ENCODE measurements at regions not wholly inside any gene's neighbourhood (a gene's known extent, or its start where the extent isn't known, plus 50 kb on each side); places are given as distances from the start of the nearest gene placed in this dataset.

GRCh38 chr3:3699407-3699806 lies 99.8 kb upstream of the LRRN1 start:
- H3K27ac ChIP-seq (ENCODE audit: low read depth, low read length) = no peak overlapping the region

GRCh38 chr3:3696345-3696744 lies 102.9 kb upstream of the LRRN1 start:
- no peak for DNase-seq
- Histone ChIP-seq H3K4ac (ENCODE audit: low read depth, low read length) (no peak overlapping the region), H3K56ac (ENCODE audit: low read length) (no peak overlapping the region), H3K79me2 (ENCODE audit: control insufficient read depth, insufficient read depth, low read length) (no peaks in the 10 kb centered on the region), H3K18ac (ENCODE audit: low read length) (no peak overlapping the region), H3K27ac (ENCODE audit: low read depth, low read length) (no peak overlapping the region), H2AK5ac (ENCODE audit: low read length) (no peak overlapping the region), H3K4me2 (ENCODE audit: low read length) (no peak overlapping the region), H3K4me1 (ENCODE audit: control insufficient read depth, low read depth, low read length) (no peaks in the 10 kb centered on the region), H4K5ac (ENCODE audit: low read length) (no peak overlapping the region), H3K79me1 (ENCODE audit: low read length) (no peaks in the 10 kb centered on the region), H2BK5ac (ENCODE audit: low read length) (no peak overlapping the region), H3K23ac (ENCODE audit: low read length) (no peak overlapping the region), H2BK120ac (ENCODE audit: low read depth, low read length) (no peak overlapping the region), H4K8ac (ENCODE audit: low read depth, low read length) (no peak overlapping the region), H3K4me3 (ENCODE audit: low read length) (no peak overlapping the region), H3K36me3 (ENCODE audit: control insufficient read depth, insufficient read depth, low read length) (no peaks in the 10 kb centered on the region), H3K9ac (ENCODE audit: low read length) (no peak overlapping the region), H3K27me3 (ENCODE audit: insufficient read depth, low read length, poor library complexity) (no peaks in the 10 kb centered on the region), H2BK15ac (replicated peaks; ENCODE audit: low read depth) (no peak overlapping the region)
- WGBS (ENCODE audit: extremely low coverage, insufficient coverage, low lambda C conversion rate) = no CpG with 5 or more reads among the region's 5 CpGs

More at GRCh38 chr3:3699407-3699806, 99.8 kb upstream of the LRRN1 start:
- Histone ChIP-seq H3K79me1 (ENCODE audit: low read length) (no peaks in the 10 kb centered on the region), H3K9ac (ENCODE audit: low read length) (no peak overlapping the region), H2BK5ac (ENCODE audit: low read length) (no peak overlapping the region), H4K8ac (ENCODE audit: low read depth, low read length) (no peak overlapping the region), H3K23ac (ENCODE audit: low read length) (no peak overlapping the region), H3K4me1 (ENCODE audit: control insufficient read depth, low read depth, low read length) (no peaks in the 10 kb centered on the region), H4K5ac (ENCODE audit: low read length) (no peak overlapping the region), H3K4ac (ENCODE audit: low read depth, low read length) (no peak overlapping the region), H2BK15ac (replicated peaks; ENCODE audit: low read depth) (no peak overlapping the region), H3K36me3 (ENCODE audit: control insufficient read depth, insufficient read depth, low read length) (no peaks in the 10 kb centered on the region), H3K56ac (ENCODE audit: low read length) (no peak overlapping the region), H3K4me2 (ENCODE audit: low read length) (no peak overlapping the region), H3K18ac (ENCODE audit: low read length) (no peak overlapping the region), H2BK120ac (ENCODE audit: low read depth, low read length) (no peak overlapping the region), H3K27me3 (ENCODE audit: insufficient read depth, low read length, poor library complexity) (no peaks in the 10 kb centered on the region), H2AK5ac (ENCODE audit: low read length) (no peak overlapping the region), H3K4me3 (ENCODE audit: low read length) (no peak overlapping the region), H3K79me2 (ENCODE audit: control insufficient read depth, insufficient read depth, low read length) (no peaks in the 10 kb centered on the region)
- DNase-seq = no peak
- WGBS (ENCODE audit: extremely low coverage, insufficient coverage, low lambda C conversion rate) = no CpG with 5 or more reads among the region's 5 CpGs

DNA sequence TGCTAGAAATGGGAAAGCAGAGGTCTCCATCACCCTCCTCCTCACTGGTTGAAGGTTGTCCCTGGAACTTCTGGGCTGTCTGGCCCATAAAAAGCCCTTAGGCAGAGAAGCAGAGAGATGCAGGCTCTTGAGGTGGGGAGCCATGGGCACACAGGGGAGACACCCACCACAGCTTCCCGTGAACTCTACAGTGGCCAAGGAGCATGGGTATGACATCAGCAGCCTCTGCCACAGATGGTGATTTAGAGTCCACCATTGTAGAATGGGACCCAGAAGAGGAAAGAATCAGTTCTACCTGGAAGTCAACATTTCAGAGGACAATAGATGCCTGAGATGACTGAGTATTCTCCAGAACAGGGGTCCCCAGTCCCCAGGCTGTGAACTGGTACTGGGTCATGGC lies 105.6 kb upstream of the LRRN1 start:
- Histone ChIP-seq H3K27me3 (ENCODE audit: insufficient read depth, low read length, poor library complexity) (no peaks in the 10 kb centered on the region), H3K27ac (ENCODE audit: low read depth, low read length) (no peak overlapping the region), H2BK15ac (replicated peaks; ENCODE audit: low read depth) (no peak overlapping the region), H3K4me2 (ENCODE audit: low read length) (no peak overlapping the region), H2BK120ac (ENCODE audit: low read depth, low read length) (no peak overlapping the region), H4K5ac (ENCODE audit: low read length) (no peak overlapping the region), H3K79me1 (ENCODE audit: low read length) (no peaks in the 10 kb centered on the region), H3K4me3 (ENCODE audit: low read length) (no peak overlapping the region), H3K79me2 (ENCODE audit: control insufficient read depth, insufficient read depth, low read length) (no peaks in the 10 kb centered on the region), H3K18ac (ENCODE audit: low read length) (no peak overlapping the region), H4K8ac (ENCODE audit: low read depth, low read length) (no peak overlapping the region), H3K9ac (ENCODE audit: low read length) (no peak overlapping the region), H3K4ac (ENCODE audit: low read depth, low read length) (no peak overlapping the region), H3K56ac (ENCODE audit: low read length) (no peak overlapping the region), H3K4me1 (ENCODE audit: control insufficient read depth, low read depth, low read length) (no peaks in the 10 kb centered on the region), H3K36me3 (ENCODE audit: control insufficient read depth, insufficient read depth, low read length) (no peaks in the 10 kb centered on the region), H2BK5ac (ENCODE audit: low read length) (no peak overlapping the region), H2AK5ac (ENCODE audit: low read length) (no peak overlapping the region), H3K23ac (ENCODE audit: low read length) (no peak overlapping the region)
- DNase-seq = no peak
- no CpG with 5 or more reads among the region's 1 CpG for WGBS (ENCODE audit: extremely low coverage, insufficient coverage, low lambda C conversion rate)

GRCh38 chr3:3689601-3690375 lies 109.4 kb upstream of the LRRN1 start:
- DNase-seq = no peak
- no peaks in the 10 kb centered on the region for H3K79me2 ChIP-seq (ENCODE audit: control insufficient read depth, insufficient read depth, low read length)
- no peak overlapping the region for H3K27ac ChIP-seq (ENCODE audit: low read depth, low read length)
- no peak overlapping the region for H3K9ac ChIP-seq (ENCODE audit: low read length)
- H3K36me3 ChIP-seq (ENCODE audit: control insufficient read depth, insufficient read depth, low read length) = no peaks in the 10 kb centered on the region
- no peak overlapping the region for H4K8ac ChIP-seq (ENCODE audit: low read depth, low read length)
- H3K56ac ChIP-seq (ENCODE audit: low read length) = no peak overlapping the region
- H3K4me3 ChIP-seq (ENCODE audit: low read length) = no peak overlapping the region
- H2BK15ac ChIP-seq (replicated peaks; ENCODE audit: low read depth) = no peak overlapping the region
- WGBS (ENCODE audit: extremely low coverage, insufficient coverage, low lambda C conversion rate) = no CpG with 5 or more reads among the region's 2 CpGs
- no peak overlapping the region for H3K23ac ChIP-seq (ENCODE audit: low read length)
- no peak overlapping the region for H4K5ac ChIP-seq (ENCODE audit: low read length)
- H2AK5ac ChIP-seq (ENCODE audit: low read length) = no peak overlapping the region
- H3K27me3 ChIP-seq (ENCODE audit: insufficient read depth, low read length, poor library complexity) = no peaks in the 10 kb centered on the region
- no peak overlapping the region for H3K4me2 ChIP-seq (ENCODE audit: low read length)
- H2BK120ac ChIP-seq (ENCODE audit: low read depth, low read length) = no peak overlapping the region
- H3K4me1 ChIP-seq (ENCODE audit: control insufficient read depth, low read depth, low read length) = no peaks in the 10 kb centered on the region
- H3K4ac ChIP-seq (ENCODE audit: low read depth, low read length) = no peak overlapping the region
- no peak overlapping the region for H3K18ac ChIP-seq (ENCODE audit: low read length)
- no peak overlapping the region for H2BK5ac ChIP-seq (ENCODE audit: low read length)
- H3K79me1 ChIP-seq (ENCODE audit: low read length) = no peaks in the 10 kb centered on the region

- Histone ChIP-seq H2AK5ac (ENCODE audit: low read length) (no peak overlapping the region), H3K9ac (ENCODE audit: low read length) (no peak overlapping the region), H3K79me1 (ENCODE audit: low read length) (no peaks in the 10 kb centered on the region), H4K8ac (ENCODE audit: low read depth, low read length) (no peak overlapping the region), H3K23ac (ENCODE audit: low read length) (no peak overlapping the region), H3K27ac (ENCODE audit: low read depth, low read length) (no peak overlapping the region), H3K27me3 (ENCODE audit: insufficient read depth, low read length, poor library complexity) (no peaks in the 10 kb centered on the region), H3K4me2 (ENCODE audit: low read length) (no peak overlapping the region), H3K79me2 (ENCODE audit: control insufficient read depth, insufficient read depth, low read length) (no peaks in the 10 kb centered on the region), H3K4me3 (ENCODE audit: low read length) (no peak overlapping the region), H3K4ac (ENCODE audit: low read depth, low read length) (no peak overlapping the region), H4K5ac (ENCODE audit: low read length) (no peak overlapping the region), H3K18ac (ENCODE audit: low read length) (no peak overlapping the region), H2BK5ac (ENCODE audit: low read length) (no peak overlapping the region), H3K36me3 (ENCODE audit: control insufficient read depth, insufficient read depth, low read length) (no peaks in the 10 kb centered on the region), H2BK15ac (replicated peaks; ENCODE audit: low read depth) (no peak overlapping the region), H3K56ac (ENCODE audit: low read length) (no peak overlapping the region), H3K4me1 (ENCODE audit: control insufficient read depth, low read depth, low read length) (no peaks in the 10 kb centered on the region), H2BK120ac (ENCODE audit: low read depth, low read length) (no peak overlapping the region)
- WGBS (ENCODE audit: extremely low coverage, insufficient coverage, low lambda C conversion rate) = no CpG with 5 or more reads among the region's 3 CpGs
- DNase-seq = no peak
These were observed 112.2 kb upstream of the LRRN1 start for GRCh38 chr3:3686907-3687648.

Measured in mesendoderm (in vitro differentiated cells).